Stimulated activated CD4-positive, alpha-beta T cell treated with anti-CD3 and anti-CD28 coated beads, TNF-alpha, amount 100 ng/mL, for 48 hours (primary cell): ENCODE measurements at regions not wholly inside any gene's neighbourhood (a gene's known extent, or its start where the extent isn't known, plus 50 kb on each side); places are given as distances from the start of the nearest gene placed in this dataset.

Experiments
- DNase-seq, 3 donors: peaks; one replicate each; pipeline ENCODE4 v3.0.0-alpha.2; 2020; ENCODE audit warnings: low read depth in 3 of 3

DNA sequence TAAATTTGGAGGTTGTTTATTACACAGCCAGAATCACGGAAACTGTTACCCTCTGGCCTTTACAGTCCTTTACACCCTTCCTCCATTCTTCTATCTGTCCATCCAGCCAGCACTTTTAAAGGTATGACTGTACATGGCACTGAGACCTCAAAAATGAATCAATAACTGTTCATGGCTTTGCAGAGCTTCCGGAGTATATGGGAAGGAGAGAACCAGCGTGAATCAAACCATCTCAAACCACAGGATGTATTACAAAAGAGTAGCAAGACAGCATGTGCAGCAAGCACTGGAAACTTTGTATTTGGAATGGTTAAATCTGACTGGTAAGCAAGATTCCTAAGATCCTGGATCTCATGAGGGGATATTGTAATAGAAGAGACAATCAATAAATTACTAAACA is 228.5 kb upstream of the CASK start:
- DNase-seq: no peak

- no peak for DNase-seq
Observed at GRCh38 chrX:42149765-42150164, 226.4 kb upstream of the CASK start.

GRCh38 chrX:42149281-42149680 is 225.9 kb upstream of the CASK start:
- DNase-seq: no peak

- DNase-seq: no peak
Observed at GRCh38 chrX:42143866-42144592, 220.7 kb upstream of the CASK start.

- no peak for DNase-seq
Observed at GRCh38 chrX:42140320-42140719, 217.0 kb upstream of the CASK start.

GRCh38 chrX:42135583-42136228 is 212.4 kb upstream of the CASK start:
- DNase-seq: no peak

DNA sequence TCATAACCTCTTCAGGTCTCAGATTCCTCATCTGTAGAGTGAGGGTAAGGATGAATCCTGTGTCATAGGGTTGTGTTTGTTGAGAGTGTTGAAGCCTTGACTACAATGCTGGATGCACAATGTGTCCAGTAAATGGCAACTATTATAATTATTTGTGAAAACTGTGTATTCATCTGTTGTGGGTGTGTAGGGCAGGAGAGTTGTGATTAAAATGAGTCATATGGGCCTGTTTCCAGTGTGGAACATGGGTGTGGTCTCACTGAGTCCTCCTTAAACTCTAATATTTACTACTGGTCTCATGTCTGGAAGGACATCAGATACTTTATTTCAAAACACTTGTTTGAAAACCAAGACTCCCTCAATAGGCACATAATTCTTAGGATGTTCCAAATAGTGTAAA is 208.5 kb upstream of the CASK start:
- no peak for DNase-seq

- DNase-seq: no peak
Observed at GRCh38 chrX:42129022-42129940, 205.9 kb upstream of the CASK start.

DNA sequence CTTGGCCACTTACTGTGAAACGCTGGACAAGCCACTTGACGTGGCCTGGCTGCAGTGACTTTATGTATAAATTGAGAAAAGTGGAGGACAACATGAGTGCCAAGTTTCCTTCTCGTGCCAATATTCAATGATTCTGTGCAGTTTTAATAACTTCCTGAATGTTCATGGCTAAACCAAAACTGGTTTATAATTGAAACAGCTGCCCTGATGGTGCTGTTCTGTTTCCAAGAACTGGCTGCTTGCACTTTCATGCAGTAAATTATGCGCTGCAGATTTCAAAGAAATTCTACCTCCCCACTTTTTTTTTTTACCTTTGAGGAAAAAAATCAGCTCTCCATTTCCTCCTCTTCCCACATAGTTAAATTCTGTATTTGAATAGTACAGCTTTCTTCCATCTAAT is 205.2 kb upstream of the CASK start:
- DNase-seq: no peak

GRCh38 chrX:42128020-42128419 is 204.7 kb upstream of the CASK start:
- DNase-seq: no peak

GRCh38 chrX:42127563-42127962 is 204.2 kb upstream of the CASK start:
- DNase-seq: no peak

- DNase-seq: no peak
Observed at GRCh38 chrX:42123369-42123768, 200.0 kb upstream of the CASK start.

GRCh38 chrX:42119076-42119475 is 195.7 kb upstream of the CASK start:
- no peak for DNase-seq

DNA sequence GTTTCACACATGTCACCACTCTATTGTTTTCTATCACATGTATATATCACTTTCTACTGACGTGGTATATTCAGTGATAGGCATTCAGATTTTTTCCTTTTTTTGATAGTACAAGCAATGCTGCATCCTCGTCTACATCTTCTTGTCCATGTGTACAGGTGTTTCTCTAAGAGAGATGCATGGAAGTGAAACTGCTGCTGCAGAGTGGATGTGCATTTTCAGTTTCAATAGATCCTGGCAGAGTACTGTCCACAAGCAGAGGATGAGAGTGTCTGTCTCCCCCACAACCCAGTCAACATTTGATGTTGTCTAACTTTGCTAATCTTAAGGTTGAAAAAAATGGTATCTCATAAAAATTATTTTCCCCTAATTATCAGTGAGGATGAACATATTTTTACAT is 194.0 kb upstream of the CASK start:
- DNase-seq: no peak

DNA sequence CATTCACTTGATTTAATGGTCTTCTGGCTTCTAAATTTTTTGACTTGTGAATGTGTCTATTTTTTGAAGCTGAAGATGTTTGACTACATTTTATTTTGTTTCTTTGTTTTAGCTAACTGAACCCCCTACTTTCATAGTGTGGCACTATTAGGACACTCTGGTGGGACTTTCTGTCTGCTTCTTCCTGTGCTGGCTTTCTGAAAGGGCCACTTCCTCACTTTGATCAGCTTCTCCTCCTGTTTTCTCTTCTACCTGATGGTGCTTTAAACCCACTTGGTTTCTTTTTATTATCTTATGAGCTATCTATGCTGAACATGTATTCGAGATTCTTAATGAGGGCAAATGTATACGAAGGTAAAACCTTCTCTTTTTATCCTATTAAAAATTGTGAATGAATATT is 186.1 kb upstream of the CASK start:
- no peak for DNase-seq

- DNase-seq: peak in 1 of 3 donors; percentile 8
Observed at GRCh38 chrX:42107495-42108488, 184.4 kb upstream of the CASK start.

- no peak for DNase-seq
Observed at GRCh38 chrX:42106556-42106955, 183.2 kb upstream of the CASK start.

- no peak for DNase-seq
Observed at GRCh38 chrX:42102586-42103282, 179.4 kb upstream of the CASK start.

DNA sequence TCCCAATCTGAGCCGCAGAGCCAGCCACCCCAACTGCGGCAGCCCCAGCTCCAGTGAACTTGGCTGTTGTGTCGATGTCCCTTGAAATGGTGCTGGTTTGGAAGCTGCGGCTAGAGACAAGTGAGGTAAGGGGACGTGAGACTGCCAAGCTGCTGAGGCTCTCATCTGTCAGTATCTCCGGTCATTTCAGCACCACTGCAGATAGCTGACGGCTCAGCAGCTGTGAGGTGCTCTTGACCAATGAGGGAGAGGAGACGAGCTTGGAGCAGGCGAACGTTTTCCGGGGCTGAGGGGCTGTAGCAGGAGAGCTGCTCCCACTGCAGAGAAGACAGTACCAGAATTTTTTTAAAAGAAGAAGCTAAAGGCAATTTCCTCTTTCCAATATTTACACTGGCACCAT is 175.5 kb upstream of the CASK start:
- no peak for DNase-seq

DNA sequence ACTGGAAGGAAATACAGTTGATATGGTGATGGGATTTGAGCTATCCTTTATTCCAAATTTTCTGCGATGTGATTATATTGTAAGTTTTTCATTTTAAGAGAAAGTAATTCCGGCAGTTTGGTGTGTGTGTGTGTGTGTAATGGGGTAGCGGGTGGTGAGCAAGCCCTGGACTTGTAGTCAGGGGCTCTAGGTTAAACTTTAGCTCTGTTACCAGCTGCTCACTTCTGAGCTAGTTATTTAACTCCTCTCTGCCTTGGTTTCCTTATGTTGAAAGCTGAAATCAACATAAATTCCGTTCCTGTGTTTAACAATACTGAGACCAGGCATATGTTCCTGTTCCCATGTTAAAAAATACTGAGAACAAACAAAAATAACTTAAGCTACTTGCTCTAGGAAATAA is 174.1 kb upstream of the CASK start:
- no peak for DNase-seq
